ENCODE measurements at regions not wholly inside any gene's neighbourhood (a gene's known extent, or its start where the extent isn't known, plus 50 kb on each side); places are given as distances from the start of the nearest gene placed in this dataset.

DNA sequence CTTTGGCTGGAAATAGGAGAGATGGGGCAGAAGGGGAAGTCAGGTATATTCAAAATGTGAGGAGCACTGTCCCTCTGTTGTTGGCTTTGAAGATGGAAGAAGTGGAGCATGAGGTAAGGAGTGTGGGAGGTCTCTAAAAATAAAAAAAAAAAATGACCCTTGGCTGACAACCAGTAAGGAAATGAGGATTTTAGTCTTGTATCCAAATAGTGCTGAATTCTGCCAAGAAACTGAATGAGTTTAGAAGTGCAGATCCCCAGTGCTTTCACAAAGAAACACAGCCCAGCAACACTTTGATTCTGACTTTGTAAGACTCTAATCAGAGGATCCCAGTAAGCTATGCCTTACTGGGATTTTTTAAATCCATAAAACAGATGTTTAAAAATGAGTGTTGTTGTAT, 367.9 kb downstream of the CYLC2 start:
- TF ChIP-seq, protein P1, sequence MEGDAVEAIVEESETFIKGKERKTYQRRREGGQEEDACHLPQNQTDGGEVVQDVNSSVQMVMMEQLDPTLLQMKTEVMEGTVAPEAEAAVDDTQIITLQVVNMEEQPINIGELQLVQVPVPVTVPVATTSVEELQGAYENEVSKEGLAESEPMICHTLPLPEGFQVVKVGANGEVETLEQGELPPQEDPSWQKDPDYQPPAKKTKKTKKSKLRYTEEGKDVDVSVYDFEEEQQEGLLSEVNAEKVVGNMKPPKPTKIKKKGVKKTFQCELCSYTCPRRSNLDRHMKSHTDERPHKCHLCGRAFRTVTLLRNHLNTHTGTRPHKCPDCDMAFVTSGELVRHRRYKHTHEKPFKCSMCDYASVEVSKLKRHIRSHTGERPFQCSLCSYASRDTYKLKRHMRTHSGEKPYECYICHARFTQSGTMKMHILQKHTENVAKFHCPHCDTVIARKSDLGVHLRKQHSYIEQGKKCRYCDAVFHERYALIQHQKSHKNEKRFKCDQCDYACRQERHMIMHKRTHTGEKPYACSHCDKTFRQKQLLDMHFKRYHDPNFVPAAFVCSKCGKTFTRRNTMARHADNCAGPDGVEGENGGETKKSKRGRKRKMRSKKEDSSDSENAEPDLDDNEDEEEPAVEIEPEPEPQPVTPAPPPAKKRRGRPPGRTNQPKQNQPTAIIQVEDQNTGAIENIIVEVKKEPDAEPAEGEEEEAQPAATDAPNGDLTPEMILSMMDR (IDR thresholded peaks at IDR 0.05) = no peak
- TF ChIP-seq TCF7L2 (IDR thresholded peaks at IDR 0.05; ENCODE audit: low read depth, low read length) (no peak), POLR2AphosphoS5 (IDR thresholded peaks at IDR 0.05; ENCODE audit: low read depth, low read length) (no peak), SIN3A (IDR thresholded peaks at IDR 0.05; ENCODE audit: borderline replicate concordance, insufficient read depth, low read depth, low read length) (no peak)
- TF ChIP-seq, protein P2, sequence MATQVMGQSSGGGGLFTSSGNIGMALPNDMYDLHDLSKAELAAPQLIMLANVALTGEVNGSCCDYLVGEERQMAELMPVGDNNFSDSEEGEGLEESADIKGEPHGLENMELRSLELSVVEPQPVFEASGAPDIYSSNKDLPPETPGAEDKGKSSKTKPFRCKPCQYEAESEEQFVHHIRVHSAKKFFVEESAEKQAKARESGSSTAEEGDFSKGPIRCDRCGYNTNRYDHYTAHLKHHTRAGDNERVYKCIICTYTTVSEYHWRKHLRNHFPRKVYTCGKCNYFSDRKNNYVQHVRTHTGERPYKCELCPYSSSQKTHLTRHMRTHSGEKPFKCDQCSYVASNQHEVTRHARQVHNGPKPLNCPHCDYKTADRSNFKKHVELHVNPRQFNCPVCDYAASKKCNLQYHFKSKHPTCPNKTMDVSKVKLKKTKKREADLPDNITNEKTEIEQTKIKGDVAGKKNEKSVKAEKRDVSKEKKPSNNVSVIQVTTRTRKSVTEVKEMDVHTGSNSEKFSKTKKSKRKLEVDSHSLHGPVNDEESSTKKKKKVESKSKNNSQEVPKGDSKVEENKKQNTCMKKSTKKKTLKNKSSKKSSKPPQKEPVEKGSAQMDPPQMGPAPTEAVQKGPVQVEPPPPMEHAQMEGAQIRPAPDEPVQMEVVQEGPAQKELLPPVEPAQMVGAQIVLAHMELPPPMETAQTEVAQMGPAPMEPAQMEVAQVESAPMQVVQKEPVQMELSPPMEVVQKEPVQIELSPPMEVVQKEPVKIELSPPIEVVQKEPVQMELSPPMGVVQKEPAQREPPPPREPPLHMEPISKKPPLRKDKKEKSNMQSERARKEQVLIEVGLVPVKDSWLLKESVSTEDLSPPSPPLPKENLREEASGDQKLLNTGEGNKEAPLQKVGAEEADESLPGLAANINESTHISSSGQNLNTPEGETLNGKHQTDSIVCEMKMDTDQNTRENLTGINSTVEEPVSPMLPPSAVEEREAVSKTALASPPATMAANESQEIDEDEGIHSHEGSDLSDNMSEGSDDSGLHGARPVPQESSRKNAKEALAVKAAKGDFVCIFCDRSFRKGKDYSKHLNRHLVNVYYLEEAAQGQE (IDR thresholded peaks at IDR 0.05; ENCODE audit: insufficient read depth in 1 of 2, low read depth in 2 of 2, low read length in 1 of 2) = no peak
- Histone ChIP-seq H3K9me3 (ENCODE audit: control insufficient read depth, insufficient read depth, low read depth, low read length) (no peaks in the 10 kb centered on the region), H3K4me3 (ENCODE audit: low read depth in 2 of 2, low read length in 2 of 2) (no peak overlapping the region), H3K4me1 (ENCODE audit: control insufficient read depth, insufficient read depth, low read length) (no peaks in the 10 kb centered on the region), H3K27me3 (ENCODE audit: control insufficient read depth, insufficient read depth, low read length) (no peaks in the 10 kb centered on the region), H3K36me3 (ENCODE audit: control insufficient read depth, insufficient read depth, low read length) (no peaks in the 10 kb centered on the region), H3K27ac (ENCODE audit: low read length) (no peak overlapping the region)
- DNase-seq (ENCODE audit: low read depth, low spot score) (no peak), ATAC-seq (no peak)
- in situ Hi-C loops (cut with HindIII; ENCODE audit: low pct_unique_long_range_greater_than_20kb, low sequenced_read_pairs) = no loop called here
- POLR2A ChIA-PET = no interaction called here
- CTCF ChIA-PET = no interaction called here
- intact Hi-C loops (cut with micrococcal nuclease; ENCODE audit: unreplicated experiment) = no loop called here
- BruUV-seq (replicated peaks) = no TSS peak

DNA sequence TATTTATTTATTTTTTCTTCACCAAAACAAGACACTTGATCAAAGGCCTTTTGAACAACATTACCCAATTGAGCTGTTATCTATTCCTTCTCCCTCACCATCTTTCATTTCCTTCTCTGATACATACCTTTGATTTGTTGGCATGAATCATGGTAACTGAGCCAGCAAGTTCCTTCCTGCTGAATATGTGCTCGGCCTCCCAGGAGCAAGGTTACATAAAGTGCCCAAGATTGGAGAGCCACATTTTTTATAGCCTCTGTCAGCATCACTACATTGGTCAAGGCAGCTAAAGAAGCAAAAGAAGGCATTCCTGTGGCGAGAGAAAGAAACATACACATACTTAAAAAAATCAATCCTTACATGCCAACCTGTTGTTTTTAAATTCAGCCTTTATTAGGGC, 369.6 kb downstream of the CYLC2 start:
- in situ Hi-C loops (cut with HindIII; ENCODE audit: low pct_unique_long_range_greater_than_20kb, low sequenced_read_pairs) = no loop called here
- TF ChIP-seq TCF7L2 (IDR thresholded peaks at IDR 0.05; ENCODE audit: low read depth, low read length) (no peak), SIN3A (IDR thresholded peaks at IDR 0.05; ENCODE audit: borderline replicate concordance, insufficient read depth, low read depth, low read length) (no peak)
- TF ChIP-seq, protein P1 (IDR thresholded peaks at IDR 0.05) = no peak

More for the DNA sequence above, 369.6 kb downstream of the CYLC2 start:
- CTCF ChIA-PET = no interaction called here
- no peak for ATAC-seq
- DNase-seq (ENCODE audit: low read depth, low spot score) = no peak
- Histone ChIP-seq H3K36me3 (ENCODE audit: control insufficient read depth, insufficient read depth, low read length) (no peaks in the 10 kb centered on the region), H3K9me3 (ENCODE audit: control insufficient read depth, insufficient read depth, low read depth, low read length) (no peaks in the 10 kb centered on the region), H3K4me1 (ENCODE audit: control insufficient read depth, insufficient read depth, low read length) (no peaks in the 10 kb centered on the region), H3K27ac (ENCODE audit: low read length) (no peak overlapping the region), H3K27me3 (ENCODE audit: control insufficient read depth, insufficient read depth, low read length) (no peaks in the 10 kb centered on the region), H3K4me3 (ENCODE audit: low read depth in 2 of 2, low read length in 2 of 2) (no peak overlapping the region)
- BruUV-seq (replicated peaks) = no TSS peak
- intact Hi-C loops (cut with micrococcal nuclease; ENCODE audit: unreplicated experiment) = no loop called here
- POLR2A ChIA-PET = no interaction called here
